ENCODE measurements at regions not wholly inside any gene's neighbourhood (a gene's known extent, or its start where the extent isn't known, plus 50 kb on each side); places are given as distances from the start of the nearest gene placed in this dataset.

DNA sequence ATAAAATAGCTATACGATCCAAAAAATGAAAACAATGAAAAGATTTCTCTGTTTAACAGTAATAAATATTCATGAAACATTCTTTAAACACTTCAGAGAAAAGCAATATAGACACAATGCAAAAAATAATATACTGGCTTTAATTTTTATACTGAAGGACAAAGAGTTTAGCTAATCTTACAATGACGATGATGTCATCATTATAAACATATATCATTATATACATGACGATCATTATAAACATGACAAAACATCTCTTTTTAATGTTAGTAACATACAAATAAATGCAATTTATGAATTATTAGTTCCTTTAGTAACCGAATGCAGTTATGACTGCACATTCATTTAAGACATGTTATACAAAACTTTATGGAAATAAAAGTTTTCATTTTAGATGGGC, 1434.6 kb downstream of the PCDH18 start:
- DNase-seq: no peak
- no peak overlapping the region for H3K4me3 ChIP-seq (ENCODE audit: insufficient read depth, low read depth, low read length)
- no peaks in the 10 kb centered on the region for H3K36me3 ChIP-seq (replicated peaks; ENCODE audit: control insufficient read depth, insufficient read depth, low read length)
- no peaks in the 10 kb centered on the region for H3K27me3 ChIP-seq (ENCODE audit: control insufficient read depth, insufficient read depth, low read length)

DNA sequence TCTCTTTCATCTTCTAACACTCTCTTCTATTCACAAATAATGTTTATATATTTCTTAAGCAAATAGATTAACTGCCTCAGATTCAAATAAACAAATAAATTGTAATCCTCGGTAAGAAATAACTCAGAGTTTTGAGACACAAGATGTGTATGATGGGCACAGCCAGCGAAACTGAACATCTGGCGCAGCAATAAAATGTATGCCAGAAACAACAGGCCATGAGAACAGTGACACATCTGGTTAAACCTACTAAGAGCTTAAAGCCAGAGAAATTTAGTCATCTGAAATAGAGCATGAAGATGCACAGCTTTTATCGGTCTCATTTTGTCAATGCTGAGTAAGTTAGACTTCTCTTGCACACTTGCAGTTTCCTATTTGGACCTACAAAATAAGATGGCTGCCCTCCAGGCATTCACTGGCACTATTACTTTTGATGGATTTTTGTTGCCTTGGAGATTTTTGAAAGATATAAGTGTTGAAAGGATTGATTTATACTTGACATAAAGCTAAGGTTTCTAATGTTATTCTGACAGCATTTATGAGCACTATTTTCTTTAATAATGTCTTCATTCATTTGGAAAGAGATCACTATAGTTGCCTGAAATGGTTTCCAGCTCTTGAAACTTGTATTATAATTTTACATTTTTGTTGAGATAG, 1444.0 kb downstream of the PCDH18 start:
- no peak overlapping the region for H3K4me3 ChIP-seq (ENCODE audit: insufficient read depth, low read depth, low read length)
- no peak for DNase-seq

DNA sequence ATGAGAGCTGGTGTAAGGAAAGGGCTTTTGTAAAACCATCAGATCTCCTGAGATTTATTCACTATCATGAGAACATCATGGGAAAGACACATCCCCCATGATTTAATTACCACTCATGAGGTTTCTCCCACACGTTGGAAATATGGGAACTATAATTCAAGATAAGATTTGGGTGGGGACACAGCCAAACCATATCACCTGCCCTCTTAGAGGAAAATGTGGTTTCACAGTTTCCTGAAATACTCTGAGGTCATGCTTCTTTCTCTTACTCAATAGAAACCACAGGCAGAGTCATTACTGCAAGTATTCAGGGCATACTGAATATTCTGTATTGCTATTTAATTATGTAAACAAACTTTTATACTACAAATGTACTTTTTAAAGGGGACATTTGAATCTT, 1453.3 kb downstream of the PCDH18 start:
- no peak for DNase-seq
- Histone ChIP-seq H3K4me3 (ENCODE audit: insufficient read depth, low read depth, low read length) (no peak overlapping the region), H3K27me3 (ENCODE audit: control insufficient read depth, insufficient read depth, low read length) (no peaks in the 10 kb centered on the region), H3K36me3 (replicated peaks; ENCODE audit: control insufficient read depth, insufficient read depth, low read length) (no peaks in the 10 kb centered on the region)

More for the DNA sequence above, 1444.0 kb downstream of the PCDH18 start:
- Histone ChIP-seq H3K36me3 (replicated peaks; ENCODE audit: control insufficient read depth, insufficient read depth, low read length) (no peaks in the 10 kb centered on the region), H3K27me3 (ENCODE audit: control insufficient read depth, insufficient read depth, low read length) (no peaks in the 10 kb centered on the region)

DNA sequence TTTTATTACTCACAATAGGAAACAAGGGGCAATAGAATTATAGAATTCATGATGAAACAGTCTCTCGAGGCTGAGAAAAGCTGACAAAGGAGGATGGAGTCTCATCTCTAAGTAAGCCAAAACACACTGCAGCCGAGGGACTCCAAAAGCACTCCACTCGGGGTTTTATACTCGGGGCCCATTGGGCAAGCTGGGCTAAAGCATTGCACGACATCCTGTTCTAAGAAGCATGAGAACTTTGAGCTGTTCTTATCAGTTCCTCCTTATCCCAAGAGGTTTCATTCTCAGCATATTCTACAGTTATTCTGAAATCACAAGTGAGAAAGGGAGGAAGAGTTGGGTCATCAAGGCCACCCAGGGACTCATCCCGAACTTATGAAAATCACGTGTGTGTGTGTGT, 1475.5 kb downstream of the PCDH18 start:
- DNase-seq: no peak
- H3K4me3 ChIP-seq (ENCODE audit: insufficient read depth, low read depth, low read length): no peak overlapping the region
- no peaks in the 10 kb centered on the region for H3K27me3 ChIP-seq (ENCODE audit: control insufficient read depth, insufficient read depth, low read length)
- H3K36me3 ChIP-seq (replicated peaks; ENCODE audit: control insufficient read depth, insufficient read depth, low read length): no peaks in the 10 kb centered on the region

DNA sequence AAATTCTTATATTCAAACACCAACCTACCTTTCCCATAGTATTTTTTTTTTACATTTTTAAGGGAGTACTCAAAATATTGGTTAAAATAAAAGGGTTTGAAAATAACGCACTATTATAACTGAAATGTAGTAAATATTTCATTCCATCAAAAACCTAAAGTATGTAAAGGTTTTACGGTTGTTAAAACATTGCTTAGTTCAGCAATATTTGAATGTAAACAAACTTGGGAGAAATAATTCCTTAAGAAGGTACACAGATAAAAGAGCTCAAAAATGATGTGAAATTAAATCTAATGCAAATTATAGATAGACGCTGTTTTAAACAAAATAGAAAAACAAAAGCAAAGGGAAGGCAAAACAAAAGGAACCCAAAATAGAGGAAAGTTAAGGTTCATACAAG, 1476.9 kb downstream of the PCDH18 start:
- H3K36me3 ChIP-seq (replicated peaks; ENCODE audit: control insufficient read depth, insufficient read depth, low read length): no peaks in the 10 kb centered on the region
- H3K27me3 ChIP-seq (ENCODE audit: control insufficient read depth, insufficient read depth, low read length): no peaks in the 10 kb centered on the region
- no peak overlapping the region for H3K4me3 ChIP-seq (ENCODE audit: insufficient read depth, low read depth, low read length)
- no peak for DNase-seq

DNA sequence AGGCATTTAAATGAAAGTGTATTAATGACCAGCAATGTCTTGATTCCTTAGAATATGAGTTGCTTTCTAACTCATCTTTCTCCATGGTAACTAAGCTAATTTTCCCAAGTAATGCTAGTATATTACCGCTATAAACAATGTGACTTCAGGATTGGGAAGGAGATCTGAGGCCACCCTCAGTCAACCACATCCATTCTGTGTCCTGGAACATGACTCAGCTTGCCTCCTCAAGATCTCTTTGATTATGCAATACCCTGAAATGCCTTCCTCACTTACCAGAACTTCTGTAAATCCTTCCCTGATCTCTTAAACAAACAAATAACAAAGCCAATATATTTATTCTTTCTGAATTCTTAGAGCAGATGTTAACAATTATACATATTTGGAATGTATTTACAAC, 1495.5 kb downstream of the PCDH18 start:
- DNase-seq: no peak
- no peaks in the 10 kb centered on the region for H3K27me3 ChIP-seq (ENCODE audit: control insufficient read depth, insufficient read depth, low read length)
- H3K4me3 ChIP-seq (ENCODE audit: insufficient read depth, low read depth, low read length): no peak overlapping the region
- no peaks in the 10 kb centered on the region for H3K36me3 ChIP-seq (replicated peaks; ENCODE audit: control insufficient read depth, insufficient read depth, low read length)

DNA sequence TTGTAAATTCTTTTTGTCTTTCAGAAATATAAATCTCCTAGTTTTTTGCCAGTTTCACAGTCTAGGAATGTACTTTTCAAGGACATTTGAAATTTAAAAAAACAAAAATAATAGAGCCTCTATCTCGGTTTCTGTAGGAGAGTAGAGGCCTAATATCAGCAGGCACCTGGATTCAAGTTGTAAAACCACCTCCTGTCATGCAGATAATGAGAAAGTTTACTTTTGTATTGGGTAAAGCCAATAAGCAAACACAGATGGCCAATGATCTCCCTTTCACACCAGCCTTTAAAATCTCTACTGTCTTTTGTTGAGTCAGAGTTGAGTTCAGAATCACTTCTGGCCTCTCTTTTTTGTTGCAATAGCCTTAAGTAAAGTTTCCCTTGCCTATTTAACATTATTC, 1499.9 kb downstream of the PCDH18 start:
- no peaks in the 10 kb centered on the region for H3K36me3 ChIP-seq (replicated peaks; ENCODE audit: control insufficient read depth, insufficient read depth, low read length)
- H3K27me3 ChIP-seq (ENCODE audit: control insufficient read depth, insufficient read depth, low read length): no peaks in the 10 kb centered on the region
- no peak overlapping the region for H3K4me3 ChIP-seq (ENCODE audit: insufficient read depth, low read depth, low read length)
- DNase-seq: no peak

DNA sequence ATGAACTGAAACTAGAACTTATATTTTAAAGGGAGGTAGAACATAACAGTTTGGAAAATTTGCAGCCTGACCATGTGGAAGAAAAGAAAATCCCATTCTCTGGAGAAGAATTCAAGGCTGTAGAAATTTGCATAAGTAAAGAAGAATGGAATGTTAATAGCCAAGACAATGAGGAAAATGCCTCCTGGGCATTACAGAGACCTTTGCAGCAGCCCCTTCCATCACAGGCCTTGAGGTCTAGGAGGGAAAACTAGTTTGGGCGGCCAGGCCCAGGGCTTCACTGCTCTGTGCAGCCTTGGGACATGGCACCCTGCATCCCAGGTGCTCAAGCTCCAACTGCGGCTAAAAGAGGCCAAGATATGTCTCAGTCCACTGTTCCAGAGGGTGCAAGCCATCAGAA, 1506.8 kb downstream of the PCDH18 start:
- Histone ChIP-seq H3K4me3 (ENCODE audit: insufficient read depth, low read depth, low read length) (no peak overlapping the region), H3K36me3 (replicated peaks; ENCODE audit: control insufficient read depth, insufficient read depth, low read length) (no peaks in the 10 kb centered on the region), H3K27me3 (ENCODE audit: control insufficient read depth, insufficient read depth, low read length) (no peaks in the 10 kb centered on the region)
- DNase-seq: no peak

DNA sequence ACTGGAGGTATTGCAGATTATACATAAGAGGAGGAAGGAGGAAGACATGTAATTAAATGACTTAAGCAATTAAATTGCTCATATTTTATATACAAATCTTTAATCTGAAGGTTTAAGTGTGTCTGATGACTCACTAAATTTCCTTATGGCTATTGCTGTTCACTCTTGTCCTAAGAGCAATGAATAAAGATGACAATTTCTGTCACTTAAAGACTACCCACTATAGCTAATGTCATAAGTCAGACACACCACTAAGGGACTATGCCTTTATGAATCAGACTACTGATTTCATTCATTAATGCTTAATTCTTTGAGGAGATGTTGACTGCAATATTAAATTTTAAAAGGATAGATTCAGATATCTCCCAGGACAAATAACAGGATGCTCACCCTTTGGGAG, 1514.7 kb downstream of the PCDH18 start:
- Histone ChIP-seq H3K27me3 (ENCODE audit: control insufficient read depth, insufficient read depth, low read length) (no peaks in the 10 kb centered on the region), H3K4me3 (ENCODE audit: insufficient read depth, low read depth, low read length) (no peak overlapping the region), H3K36me3 (replicated peaks; ENCODE audit: control insufficient read depth, insufficient read depth, low read length) (no peaks in the 10 kb centered on the region)
- DNase-seq: no peak

DNA sequence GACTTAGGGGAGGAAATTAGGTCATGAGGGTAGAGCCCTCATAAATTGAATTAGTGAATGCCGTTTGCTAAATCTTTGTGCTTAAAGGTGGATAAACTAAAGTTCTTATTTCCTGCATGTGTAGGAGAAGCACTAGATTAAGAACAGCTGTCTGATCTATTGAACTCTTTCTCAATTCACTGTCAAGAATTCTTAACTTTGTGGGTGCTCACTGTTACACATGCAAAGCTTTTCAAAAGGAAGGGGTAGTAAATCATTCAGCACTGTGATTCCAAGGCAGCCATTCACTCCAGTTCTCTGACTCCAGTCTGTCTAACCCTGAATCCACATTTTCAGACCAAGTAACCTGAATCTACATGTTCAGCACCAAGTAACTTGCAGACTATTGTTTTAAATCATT, 1520.1 kb downstream of the PCDH18 start:
- DNase-seq: no peak
- Histone ChIP-seq H3K27me3 (ENCODE audit: control insufficient read depth, insufficient read depth, low read length) (no peaks in the 10 kb centered on the region), H3K36me3 (replicated peaks; ENCODE audit: control insufficient read depth, insufficient read depth, low read length) (no peaks in the 10 kb centered on the region), H3K4me3 (ENCODE audit: insufficient read depth, low read depth, low read length) (no peak overlapping the region)

DNA sequence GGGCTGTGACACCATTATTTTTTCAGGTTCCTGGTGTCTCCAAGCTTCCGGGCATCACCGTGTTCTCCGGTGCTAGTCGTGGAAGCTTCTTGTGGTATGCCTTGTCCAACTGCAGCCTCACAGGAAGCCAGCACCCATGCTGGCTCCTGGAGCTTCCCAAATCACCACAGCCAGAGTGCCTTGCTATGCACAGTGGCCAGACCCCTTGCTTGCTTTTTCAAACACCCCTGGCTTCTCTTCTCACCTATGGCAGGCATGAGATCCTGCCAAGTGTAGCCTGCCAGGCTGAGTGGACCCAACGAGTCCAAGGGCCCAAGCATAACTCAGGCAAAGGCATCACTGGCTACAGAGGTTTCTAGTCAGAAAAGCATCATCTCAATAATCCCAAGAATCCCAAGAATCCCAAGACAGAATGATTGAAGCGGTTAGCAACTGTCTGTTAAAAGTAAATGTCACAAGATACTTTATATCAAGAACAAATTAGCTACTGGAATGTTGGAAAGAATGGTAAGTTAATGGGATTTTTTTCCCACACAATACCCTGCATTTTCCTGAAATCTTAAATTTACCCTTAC, 1522.9 kb downstream of the PCDH18 start:
- no peak for DNase-seq

DNA sequence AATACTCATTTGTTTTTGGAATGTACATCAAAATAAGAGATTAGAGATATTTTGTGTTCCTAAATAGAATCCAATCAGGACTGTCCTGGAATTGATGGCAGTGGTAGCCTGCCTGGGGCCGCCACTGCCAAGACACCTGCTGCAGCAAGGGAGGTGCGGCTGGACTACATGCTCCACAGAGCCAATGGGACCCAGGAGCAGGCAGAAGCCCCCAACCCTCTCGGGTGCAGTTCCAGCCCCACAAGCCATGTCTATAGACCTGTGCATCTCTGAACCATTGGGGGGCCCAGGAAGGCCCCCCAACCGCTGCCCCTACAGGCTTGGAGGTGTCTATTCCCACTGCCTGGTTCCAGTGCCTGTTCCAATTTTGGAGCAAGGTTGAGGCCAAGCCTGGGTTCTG, 1524.3 kb downstream of the PCDH18 start:
- H3K27me3 ChIP-seq (ENCODE audit: control insufficient read depth, insufficient read depth, low read length): no peaks in the 10 kb centered on the region
- no peak for DNase-seq
- H3K36me3 ChIP-seq (replicated peaks; ENCODE audit: control insufficient read depth, insufficient read depth, low read length): no peaks in the 10 kb centered on the region
- no peak overlapping the region for H3K4me3 ChIP-seq (ENCODE audit: insufficient read depth, low read depth, low read length)

More for the DNA sequence above, 1522.9 kb downstream of the PCDH18 start:
- Histone ChIP-seq H3K27me3 (ENCODE audit: control insufficient read depth, insufficient read depth, low read length) (no peaks in the 10 kb centered on the region), H3K36me3 (replicated peaks; ENCODE audit: control insufficient read depth, insufficient read depth, low read length) (no peaks in the 10 kb centered on the region), H3K4me3 (ENCODE audit: insufficient read depth, low read depth, low read length) (no peak overlapping the region)

DNA sequence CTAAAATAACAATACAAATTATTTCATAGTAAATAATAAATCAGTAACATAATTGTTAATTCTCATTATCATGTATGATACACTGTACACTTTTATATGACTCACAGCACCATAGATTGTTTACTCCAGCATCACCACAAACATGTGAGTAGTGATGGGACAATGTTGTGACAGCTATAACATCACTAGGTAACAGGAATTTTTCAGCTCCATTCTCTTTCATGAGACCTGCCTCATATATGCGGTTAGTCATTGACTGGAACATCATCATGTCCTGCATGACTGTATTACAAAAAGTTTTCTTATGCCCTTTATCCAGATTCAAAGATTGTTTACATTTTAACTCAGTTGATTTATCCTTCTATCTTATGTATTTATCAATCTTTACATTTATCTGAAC, 1530.0 kb downstream of the PCDH18 start:
- no peak for DNase-seq
- Histone ChIP-seq H3K36me3 (replicated peaks; ENCODE audit: control insufficient read depth, insufficient read depth, low read length) (no peaks in the 10 kb centered on the region), H3K27me3 (ENCODE audit: control insufficient read depth, insufficient read depth, low read length) (no peaks in the 10 kb centered on the region), H3K4me3 (ENCODE audit: insufficient read depth, low read depth, low read length) (no peak overlapping the region)

DNA sequence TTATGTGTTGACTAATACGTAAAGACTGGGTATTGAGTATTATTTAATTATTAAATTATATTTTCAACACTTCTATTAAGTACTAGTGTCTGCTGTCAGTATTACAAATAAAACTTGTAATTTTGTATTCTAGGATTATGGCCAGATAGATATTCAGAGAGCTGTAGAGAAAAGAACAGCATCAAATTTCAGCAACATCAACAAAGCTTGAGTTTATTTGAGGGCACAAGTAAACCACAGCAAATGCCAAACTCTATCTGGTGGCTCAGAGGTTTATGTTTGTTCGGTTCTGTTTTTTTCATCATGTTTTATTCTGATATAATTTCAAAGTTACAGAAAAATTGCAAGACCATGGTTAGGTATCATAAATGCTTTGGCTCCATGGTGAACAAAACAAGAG, 1530.5 kb downstream of the PCDH18 start:
- no peak for DNase-seq
- Histone ChIP-seq H3K4me3 (ENCODE audit: insufficient read depth, low read depth, low read length) (no peak overlapping the region), H3K36me3 (replicated peaks; ENCODE audit: control insufficient read depth, insufficient read depth, low read length) (no peaks in the 10 kb centered on the region), H3K27me3 (ENCODE audit: control insufficient read depth, insufficient read depth, low read length) (no peaks in the 10 kb centered on the region)

DNA sequence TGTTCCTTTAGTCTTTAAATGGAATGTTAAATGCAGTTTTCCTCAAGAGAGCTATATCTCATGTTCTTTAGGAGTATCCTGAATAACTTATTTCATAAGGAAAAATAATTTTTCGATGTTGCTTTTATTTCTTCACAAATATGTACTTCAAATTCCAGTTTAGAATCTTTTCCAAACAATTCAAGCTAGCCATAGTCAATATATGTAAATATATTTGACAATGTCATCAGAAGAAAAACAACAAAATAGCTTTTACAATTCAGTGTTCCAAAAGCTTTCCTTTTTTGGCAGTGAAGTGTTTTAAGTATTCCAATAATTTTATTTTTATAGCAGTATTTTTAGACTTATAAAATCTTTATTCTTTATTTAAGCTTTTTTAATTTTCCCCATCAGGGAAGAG, 1532.0 kb downstream of the PCDH18 start:
- no peak overlapping the region for H3K4me3 ChIP-seq (ENCODE audit: insufficient read depth, low read depth, low read length)
- H3K27me3 ChIP-seq (ENCODE audit: control insufficient read depth, insufficient read depth, low read length): no peaks in the 10 kb centered on the region
- DNase-seq: no peak
- H3K36me3 ChIP-seq (replicated peaks; ENCODE audit: control insufficient read depth, insufficient read depth, low read length): no peaks in the 10 kb centered on the region

DNA sequence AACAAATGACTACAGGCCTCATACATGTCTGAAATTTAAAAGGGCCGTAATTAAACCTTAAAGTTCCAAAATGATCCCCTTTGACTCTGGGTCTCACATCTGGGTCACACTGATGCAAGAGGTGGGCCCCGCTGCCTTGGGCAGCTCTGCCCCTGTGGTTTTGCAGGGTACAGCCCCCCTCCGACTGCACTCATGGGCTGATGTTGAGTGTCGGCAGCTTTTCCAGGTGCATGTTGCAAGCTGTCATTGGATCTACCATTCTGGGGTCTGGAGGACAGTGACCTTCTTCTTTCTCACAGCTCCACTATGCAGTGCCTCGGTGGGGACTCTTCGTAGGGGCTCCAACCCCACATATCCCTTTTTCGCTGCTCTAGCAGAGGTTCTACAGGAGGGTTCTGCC, 1537.9 kb downstream of the PCDH18 start:
- H3K36me3 ChIP-seq (replicated peaks; ENCODE audit: control insufficient read depth, insufficient read depth, low read length): no peaks in the 10 kb centered on the region
- H3K27me3 ChIP-seq (ENCODE audit: control insufficient read depth, insufficient read depth, low read length): no peaks in the 10 kb centered on the region
- no peak for DNase-seq
- H3K4me3 ChIP-seq (ENCODE audit: insufficient read depth, low read depth, low read length): no peak overlapping the region

Measured in H7 (cell line).